ENCODE measurements at regions not wholly inside any gene's neighbourhood (a gene's known extent, or its start where the extent isn't known, plus 50 kb on each side); places are given as distances from the start of the nearest gene placed in this dataset.
"Not testable (repeated sequence)": the region's sequence is repeated elsewhere in the genome, so short reads cannot be mapped to it uniquely, and the experiment has no call there.

DNA sequence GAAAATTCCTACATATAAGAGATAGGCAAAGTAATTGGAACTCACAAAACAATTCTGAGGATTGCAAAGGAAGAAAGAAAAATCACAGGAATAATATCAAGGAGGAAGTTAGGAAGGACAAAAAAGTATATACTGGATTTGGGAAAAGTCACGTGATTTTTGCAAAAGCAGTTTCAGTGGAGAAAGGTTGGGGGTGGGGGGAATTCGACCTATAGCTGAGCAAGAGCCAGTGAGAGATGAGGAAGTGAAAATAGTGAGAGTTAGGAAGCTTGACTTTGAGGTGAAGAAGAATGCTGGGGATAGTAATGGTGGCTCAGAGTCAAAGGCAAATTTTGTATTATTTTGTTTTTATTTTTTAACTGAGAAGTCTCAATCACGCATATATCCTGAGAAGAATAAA lies 438.0 kb upstream of the PMFBP1 start:
- DNase-seq (ENCODE audit: low read depth): no peak
- H3K4me3 ChIP-seq (ENCODE audit: low read depth, low read length): no peak overlapping the region

GRCh38 chr16:72609066-72609465 lies 437.1 kb upstream of the PMFBP1 start:
- no peak for DNase-seq (ENCODE audit: low read depth)
- no peak overlapping the region for H3K4me3 ChIP-seq (ENCODE audit: low read depth, low read length)

- DNase-seq (ENCODE audit: low read depth): no peak
- H3K4me3 ChIP-seq (ENCODE audit: low read depth, low read length): no peak overlapping the region
Observed at GRCh38 chr16:72604375-72604774, 432.4 kb upstream of the PMFBP1 start.

GRCh38 chr16:72602499-72602898 lies 430.5 kb upstream of the PMFBP1 start:
- no peak for DNase-seq (ENCODE audit: low read depth)
- H3K4me3 ChIP-seq (ENCODE audit: low read depth, low read length): no peak overlapping the region

GRCh38 chr16:72598696-72599095 lies 426.7 kb upstream of the PMFBP1 start:
- no peak for DNase-seq (ENCODE audit: low read depth)
- H3K4me3 ChIP-seq (ENCODE audit: low read depth, low read length): no peak overlapping the region

- no peak for DNase-seq (ENCODE audit: low read depth)
- no peak overlapping the region for H3K4me3 ChIP-seq (ENCODE audit: low read depth, low read length)
Observed at GRCh38 chr16:72597938-72598337, 426.0 kb upstream of the PMFBP1 start.

GRCh38 chr16:72596373-72596772 lies 424.4 kb upstream of the PMFBP1 start:
- no peak for DNase-seq (ENCODE audit: low read depth)
- H3K4me3 ChIP-seq (ENCODE audit: low read depth, low read length): no peak overlapping the region

DNA sequence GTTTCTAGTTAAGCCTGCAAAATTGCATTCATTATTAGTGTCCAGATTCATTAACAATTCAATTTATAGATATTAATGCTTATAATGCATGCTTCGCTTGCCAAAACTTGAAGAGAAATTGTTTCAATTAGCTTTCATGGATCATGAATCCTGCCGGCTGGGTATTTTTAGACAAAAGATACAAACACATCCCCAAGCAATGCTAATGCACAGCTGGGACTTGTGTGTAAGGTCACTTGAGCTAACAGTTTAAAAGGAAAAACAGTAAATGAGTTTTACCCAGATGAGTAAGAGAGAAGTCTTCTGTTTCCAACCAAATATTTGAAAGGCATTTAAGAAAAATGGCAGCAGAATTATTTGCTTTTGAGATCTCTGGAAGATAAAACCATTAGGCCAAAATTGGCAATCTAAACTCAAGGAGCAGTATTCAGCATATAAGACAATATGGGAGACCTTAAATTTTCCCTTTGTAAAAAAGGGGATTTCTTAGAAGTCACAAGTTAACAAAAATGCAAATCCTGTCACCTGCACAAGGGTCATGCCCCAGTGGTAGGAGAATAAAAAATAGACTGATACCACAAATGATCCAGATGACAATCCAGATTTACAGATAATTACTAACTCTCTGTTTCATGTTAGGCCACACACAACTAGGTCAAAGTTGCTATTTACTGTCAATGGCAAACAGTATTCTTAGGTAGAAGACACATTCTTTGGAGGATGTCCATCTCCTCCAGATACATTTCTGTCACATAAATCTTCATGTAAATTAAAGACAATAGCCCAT lies 418.4 kb upstream of the PMFBP1 start:
- no peak for DNase-seq (ENCODE audit: low read depth)
- no peak overlapping the region for H3K4me3 ChIP-seq (ENCODE audit: low read depth, low read length)

- DNase-seq (ENCODE audit: low read depth): no peak
- H3K4me3 ChIP-seq (ENCODE audit: low read depth, low read length): no peak overlapping the region
Observed at GRCh38 chr16:72588551-72588950, 416.6 kb upstream of the PMFBP1 start.

- not testable (repeated sequence) for H3K4me3 ChIP-seq (ENCODE audit: low read depth, low read length); DNase-seq (ENCODE audit: low read depth)
Observed at GRCh38 chr16:72578061-72578460, 406.1 kb upstream of the PMFBP1 start.

GRCh38 chr16:72576189-72576588 lies 404.2 kb upstream of the PMFBP1 start:
- DNase-seq (ENCODE audit: low read depth): no peak
- no peak overlapping the region for H3K4me3 ChIP-seq (ENCODE audit: low read depth, low read length)

GRCh38 chr16:72569677-72570076 lies 397.7 kb upstream of the PMFBP1 start:
- no peak for DNase-seq (ENCODE audit: low read depth)

GRCh38 chr16:72568502-72568901 lies 396.5 kb upstream of the PMFBP1 start:
- no peak for DNase-seq (ENCODE audit: low read depth)
- H3K4me3 ChIP-seq (ENCODE audit: low read depth, low read length): no peak overlapping the region

More at GRCh38 chr16:72569677-72570076, 397.7 kb upstream of the PMFBP1 start:
- no peak overlapping the region for H3K4me3 ChIP-seq (ENCODE audit: low read depth, low read length)

DNA sequence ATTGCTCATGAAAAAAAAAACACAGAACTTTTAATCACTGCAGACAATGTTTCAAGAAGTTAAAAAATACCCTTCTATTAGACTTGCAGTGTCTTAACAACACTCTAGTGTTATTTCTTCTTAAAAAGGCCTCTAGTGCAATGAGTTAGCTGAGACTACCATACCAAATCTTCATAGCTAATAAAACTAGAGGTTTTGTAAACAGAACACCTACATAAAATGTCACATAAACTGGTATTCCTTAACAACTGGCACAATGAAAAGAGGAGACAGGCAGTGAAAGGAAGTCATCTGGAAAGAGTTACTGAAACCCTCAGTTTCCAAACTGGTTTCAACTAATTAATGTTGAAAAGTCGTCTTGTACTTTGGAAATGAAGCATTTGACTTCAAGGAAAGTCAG lies 394.2 kb upstream of the PMFBP1 start:
- no peak for DNase-seq (ENCODE audit: low read depth)
- no peak overlapping the region for H3K4me3 ChIP-seq (ENCODE audit: low read depth, low read length)

DNA sequence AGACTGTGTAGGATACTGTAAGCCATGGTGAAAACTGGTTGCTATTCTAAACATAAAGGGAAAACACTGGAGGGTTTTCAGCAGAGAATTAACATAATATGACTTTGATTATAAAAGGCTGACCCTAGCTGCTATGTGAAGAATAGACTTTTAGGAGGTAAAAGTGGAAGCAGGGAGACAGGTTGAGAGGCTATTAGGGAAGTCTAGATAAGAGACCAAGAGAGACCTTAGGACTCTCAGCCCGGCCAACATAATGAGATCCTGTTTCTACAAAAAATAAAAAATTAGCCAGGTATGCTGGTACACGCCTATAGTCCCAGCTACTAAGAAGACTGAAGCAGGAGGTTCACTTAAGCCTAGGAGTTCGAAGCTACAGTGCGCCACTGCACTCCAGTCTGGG lies 393.2 kb upstream of the PMFBP1 start:
- no peak overlapping the region for H3K4me3 ChIP-seq (ENCODE audit: low read depth, low read length)
- DNase-seq (ENCODE audit: low read depth): no peak

GRCh38 chr16:72560617-72561016 lies 388.7 kb upstream of the PMFBP1 start:
- DNase-seq (ENCODE audit: low read depth): peak; percentile 9
- no peak overlapping the region for H3K4me3 ChIP-seq (ENCODE audit: low read depth, low read length)

DNA sequence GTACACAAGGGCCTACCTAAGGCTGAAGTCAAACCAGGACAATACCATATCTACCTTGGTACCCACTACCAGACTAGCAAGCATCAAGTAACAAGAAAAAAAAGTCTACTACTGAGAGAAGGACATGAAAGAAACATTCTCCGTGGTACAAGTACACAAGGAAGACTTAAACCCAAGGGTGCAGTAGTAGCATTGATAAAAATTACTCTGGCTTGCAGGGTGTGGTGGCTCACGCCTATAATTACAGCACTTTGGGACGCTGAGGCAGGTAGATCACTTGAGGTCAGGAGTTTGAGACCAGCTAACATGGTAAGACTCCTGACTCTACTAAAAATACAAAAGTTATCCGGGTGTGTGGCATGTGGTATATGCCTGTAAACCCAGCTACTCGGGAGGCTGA lies 386.5 kb upstream of the PMFBP1 start:
- H3K4me3 ChIP-seq (ENCODE audit: low read depth, low read length): no peak overlapping the region
- DNase-seq (ENCODE audit: low read depth): no peak

DNA sequence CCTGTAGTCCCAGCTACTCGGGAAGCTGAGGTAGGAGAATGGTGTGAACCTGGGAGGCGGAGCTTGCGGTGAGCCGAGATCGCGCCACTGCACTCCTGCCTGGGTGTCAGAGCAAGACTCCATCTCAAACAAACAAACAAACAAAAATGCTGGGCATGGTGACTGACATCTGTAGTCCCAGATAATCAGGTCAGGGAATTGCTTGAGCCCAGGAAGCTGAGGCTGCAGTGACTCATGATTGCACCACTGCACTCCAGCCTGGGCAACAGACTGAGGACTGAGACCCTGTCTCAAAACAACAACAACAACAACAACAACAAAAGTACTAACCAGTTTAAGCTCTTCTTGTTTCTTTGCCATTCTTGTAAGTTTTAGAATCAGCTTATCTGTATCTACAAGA lies 383.0 kb upstream of the PMFBP1 start:
- DNase-seq (ENCODE audit: low read depth): no peak

DNA sequence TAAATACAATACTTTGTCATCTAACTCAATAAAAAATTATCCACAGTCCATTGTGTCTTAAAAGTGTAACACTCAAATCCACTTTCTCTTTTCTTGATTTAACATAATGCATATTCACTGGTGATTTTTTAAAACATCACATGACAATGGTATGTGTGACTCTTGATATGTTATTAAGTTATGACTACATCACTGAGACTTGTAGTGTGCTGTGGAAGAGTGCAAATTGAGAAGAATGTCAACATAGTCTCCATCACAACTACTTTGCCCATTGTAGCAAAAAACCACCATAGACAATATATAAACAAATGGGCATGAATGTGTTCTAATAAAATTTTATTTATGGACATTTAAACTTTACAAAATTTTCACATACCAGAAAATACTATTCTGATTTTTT lies 380.7 kb upstream of the PMFBP1 start:
- DNase-seq (ENCODE audit: low read depth): no peak
- no peak overlapping the region for H3K4me3 ChIP-seq (ENCODE audit: low read depth, low read length)

More for the DNA sequence above, 383.0 kb upstream of the PMFBP1 start:
- no peak overlapping the region for H3K4me3 ChIP-seq (ENCODE audit: low read depth, low read length)

DNA sequence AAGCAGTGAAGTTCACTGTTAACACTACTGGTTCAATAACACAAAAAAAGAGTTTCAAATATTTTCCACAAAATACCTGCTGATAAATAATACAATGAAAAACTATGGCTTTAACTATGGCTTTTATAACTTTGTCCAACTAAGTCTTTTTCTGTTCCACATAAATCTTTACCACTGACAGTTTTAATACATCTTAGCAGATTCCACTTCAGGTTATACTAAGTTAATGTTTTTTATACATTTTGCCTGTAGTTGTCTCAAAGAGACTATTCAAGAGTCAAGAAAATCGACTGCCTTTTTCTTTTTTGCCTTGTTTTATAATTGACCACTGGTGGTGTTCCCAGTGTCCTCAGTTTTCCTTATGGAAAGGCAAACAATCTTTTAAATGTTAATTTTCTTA lies 379.7 kb upstream of the PMFBP1 start:
- no peak overlapping the region for H3K4me3 ChIP-seq (ENCODE audit: low read depth, low read length)
- no peak for DNase-seq (ENCODE audit: low read depth)

- DNase-seq (ENCODE audit: low read depth): no peak
- no peak overlapping the region for H3K4me3 ChIP-seq (ENCODE audit: low read depth, low read length)
Observed at GRCh38 chr16:72549878-72550277, 377.9 kb upstream of the PMFBP1 start.

- H3K4me3 ChIP-seq (ENCODE audit: low read depth, low read length): no peak overlapping the region
- no peak for DNase-seq (ENCODE audit: low read depth)
Observed at GRCh38 chr16:72542102-72542501, 370.1 kb upstream of the PMFBP1 start.
